GM12874 (cell line): ENCODE measurements at regions not wholly inside any gene's neighbourhood (a gene's known extent, or its start where the extent isn't known, plus 50 kb on each side); places are given as distances from the start of the nearest gene placed in this dataset.

Source experiments
- CTCF ChIP-seq: IDR thresholded peaks from 2 replicates; pipeline ENCODE4 v1.5.1; 2011; ENCODE audit warnings: low read depth, mild to moderate bottlenecking, control low read depth, low read length, moderate library complexity; ENCODE audit not compliant: insufficient read depth

- TF ChIP-seq CTCF = no peak
Observed at GRCh38 chr15:79738143-79738542, 158.7 kb downstream of the MTHFS start.

GRCh38 chr15:79740561-79740960 is 156.3 kb downstream of the MTHFS start:
- no peak for TF ChIP-seq CTCF

- TF ChIP-seq CTCF = no peak
Observed at GRCh38 chr15:79743032-79743431, 153.8 kb downstream of the MTHFS start.

GRCh38 chr15:79756365-79756764 is 140.4 kb downstream of the MTHFS start:
- no peak for TF ChIP-seq CTCF

- no peak for TF ChIP-seq CTCF
Observed at GRCh38 chr15:79765081-79765480, 131.7 kb downstream of the MTHFS start.

GRCh38 chr15:79769069-79769481 is 127.7 kb downstream of the MTHFS start:
- TF ChIP-seq CTCF = peak; percentile 54

GRCh38 chr15:79769933-79770759 is 126.7 kb downstream of the MTHFS start:
- no peak for TF ChIP-seq CTCF

- TF ChIP-seq CTCF = no peak
Observed at GRCh38 chr15:79773128-79773527, 123.7 kb downstream of the MTHFS start.
